ENCODE measurements at regions not wholly inside any gene's neighbourhood (a gene's known extent, or its start where the extent isn't known, plus 50 kb on each side); places are given as distances from the start of the nearest gene placed in this dataset.

DNA sequence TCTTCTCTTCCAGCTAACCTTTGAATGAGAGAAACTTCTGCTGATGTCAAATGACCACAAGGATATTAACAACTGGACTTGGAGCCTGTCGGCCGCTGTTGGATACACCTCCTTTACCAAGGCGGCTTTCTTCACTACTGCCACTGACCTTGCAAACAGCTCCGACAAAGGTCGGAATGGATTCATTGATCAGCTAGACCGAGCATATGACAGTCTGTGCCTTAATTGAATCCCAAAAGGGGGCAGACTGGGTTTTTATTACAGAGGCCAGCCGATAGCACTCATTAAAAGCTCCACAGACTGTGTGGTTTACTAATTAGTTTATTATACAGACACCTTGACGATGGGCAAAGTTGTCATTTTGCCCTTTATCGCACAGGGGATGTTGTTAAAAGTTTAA lies 394.5 kb downstream of the RERGL start:
- TF ChIP-seq, protein P1, sequence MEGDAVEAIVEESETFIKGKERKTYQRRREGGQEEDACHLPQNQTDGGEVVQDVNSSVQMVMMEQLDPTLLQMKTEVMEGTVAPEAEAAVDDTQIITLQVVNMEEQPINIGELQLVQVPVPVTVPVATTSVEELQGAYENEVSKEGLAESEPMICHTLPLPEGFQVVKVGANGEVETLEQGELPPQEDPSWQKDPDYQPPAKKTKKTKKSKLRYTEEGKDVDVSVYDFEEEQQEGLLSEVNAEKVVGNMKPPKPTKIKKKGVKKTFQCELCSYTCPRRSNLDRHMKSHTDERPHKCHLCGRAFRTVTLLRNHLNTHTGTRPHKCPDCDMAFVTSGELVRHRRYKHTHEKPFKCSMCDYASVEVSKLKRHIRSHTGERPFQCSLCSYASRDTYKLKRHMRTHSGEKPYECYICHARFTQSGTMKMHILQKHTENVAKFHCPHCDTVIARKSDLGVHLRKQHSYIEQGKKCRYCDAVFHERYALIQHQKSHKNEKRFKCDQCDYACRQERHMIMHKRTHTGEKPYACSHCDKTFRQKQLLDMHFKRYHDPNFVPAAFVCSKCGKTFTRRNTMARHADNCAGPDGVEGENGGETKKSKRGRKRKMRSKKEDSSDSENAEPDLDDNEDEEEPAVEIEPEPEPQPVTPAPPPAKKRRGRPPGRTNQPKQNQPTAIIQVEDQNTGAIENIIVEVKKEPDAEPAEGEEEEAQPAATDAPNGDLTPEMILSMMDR (IDR thresholded peaks at IDR 0.05; ENCODE audit: insufficient read depth, low read depth, low read length) = no peak
- DNase-seq (ENCODE audit: low read depth) = no peak
- H3K4me3 ChIP-seq (ENCODE audit: low read depth, low read length) = no peak overlapping the region

- no peak for DNase-seq (ENCODE audit: low read depth)
- TF ChIP-seq, protein P1 (IDR thresholded peaks at IDR 0.05; ENCODE audit: insufficient read depth, low read depth, low read length) = no peak
- no peak overlapping the region for H3K4me3 ChIP-seq (ENCODE audit: low read depth, low read length)
These were observed 398.6 kb downstream of the RERGL start for GRCh38 chr12:17691369-17691768.

- no peak for DNase-seq (ENCODE audit: low read depth)
- no peak overlapping the region for H3K4me3 ChIP-seq (ENCODE audit: low read depth, low read length)
- TF ChIP-seq, protein P1 (IDR thresholded peaks at IDR 0.05; ENCODE audit: insufficient read depth, low read depth, low read length) = no peak
These were observed 409.8 kb downstream of the RERGL start for GRCh38 chr12:17680220-17680619.

- DNase-seq (ENCODE audit: low read depth) = no peak
- no peak overlapping the region for H3K4me3 ChIP-seq (ENCODE audit: low read depth, low read length)
- TF ChIP-seq, protein P1 (IDR thresholded peaks at IDR 0.05; ENCODE audit: insufficient read depth, low read depth, low read length) = no peak
These were observed 423.2 kb downstream of the RERGL start for GRCh38 chr12:17666641-17667324.

- DNase-seq (ENCODE audit: low read depth) = no peak
- TF ChIP-seq, protein P1 (IDR thresholded peaks at IDR 0.05; ENCODE audit: insufficient read depth, low read depth, low read length) = no peak
These were observed 424.2 kb downstream of the RERGL start for GRCh38 chr12:17665839-17666238.

GRCh38 chr12:17661250-17661649 lies 428.7 kb downstream of the RERGL start:
- TF ChIP-seq, protein P1 (IDR thresholded peaks at IDR 0.05; ENCODE audit: insufficient read depth, low read depth, low read length) = no peak
- no peak overlapping the region for H3K4me3 ChIP-seq (ENCODE audit: low read depth, low read length)
- no peak for DNase-seq (ENCODE audit: low read depth)

More at GRCh38 chr12:17665839-17666238, 424.2 kb downstream of the RERGL start:
- H3K4me3 ChIP-seq (ENCODE audit: low read depth, low read length) = no peak overlapping the region

- no peak overlapping the region for H3K4me3 ChIP-seq (ENCODE audit: low read depth, low read length)
- TF ChIP-seq, protein P1 (IDR thresholded peaks at IDR 0.05; ENCODE audit: insufficient read depth, low read depth, low read length) = no peak
These were observed 437.6 kb downstream of the RERGL start for GRCh38 chr12:17652436-17652835.

More at GRCh38 chr12:17652436-17652835, 437.6 kb downstream of the RERGL start:
- DNase-seq (ENCODE audit: low read depth) = no peak

Measured in fibroblast of villous mesenchyme (primary cell).